ENCODE measurements at regions not wholly inside any gene's neighbourhood (a gene's known extent, or its start where the extent isn't known, plus 50 kb on each side); places are given as distances from the start of the nearest gene placed in this dataset.

DNA sequence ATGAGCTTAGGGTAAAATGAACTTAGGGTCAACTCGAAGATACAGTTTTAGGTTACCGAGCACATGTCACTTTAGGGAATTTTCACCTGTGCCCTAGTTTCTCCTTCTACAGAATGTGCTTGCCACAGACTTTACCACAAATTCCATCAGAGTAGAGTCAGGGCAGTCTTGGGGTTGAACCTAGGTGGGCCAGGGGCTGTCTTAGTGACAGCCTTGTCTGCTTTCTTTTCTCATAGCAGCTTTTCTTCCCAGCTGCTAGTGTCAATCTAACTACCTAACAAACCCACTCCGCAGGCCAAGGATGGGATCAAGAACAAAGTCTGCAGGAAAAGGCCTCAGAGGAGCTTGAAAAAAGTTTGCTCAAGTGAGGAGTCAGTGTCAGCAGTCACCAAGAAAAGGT is 458.1 kb upstream of the CDH18 start:
- Mint-ChIP-seq H3K4me3 (no peak overlapping the region), H3K4me1 (ENCODE audit: low read depth) (no peaks in the 10 kb centered on the region), H3K9me3 (peaks cover 11% of the 10 kb centered on the region), H3K36me3 (ENCODE audit: low read depth) (no peaks in the 10 kb centered on the region), H3K27me3 (no peaks in the 10 kb centered on the region), H3K27ac (no peak overlapping the region)
- TF ChIP-seq, protein P1, sequence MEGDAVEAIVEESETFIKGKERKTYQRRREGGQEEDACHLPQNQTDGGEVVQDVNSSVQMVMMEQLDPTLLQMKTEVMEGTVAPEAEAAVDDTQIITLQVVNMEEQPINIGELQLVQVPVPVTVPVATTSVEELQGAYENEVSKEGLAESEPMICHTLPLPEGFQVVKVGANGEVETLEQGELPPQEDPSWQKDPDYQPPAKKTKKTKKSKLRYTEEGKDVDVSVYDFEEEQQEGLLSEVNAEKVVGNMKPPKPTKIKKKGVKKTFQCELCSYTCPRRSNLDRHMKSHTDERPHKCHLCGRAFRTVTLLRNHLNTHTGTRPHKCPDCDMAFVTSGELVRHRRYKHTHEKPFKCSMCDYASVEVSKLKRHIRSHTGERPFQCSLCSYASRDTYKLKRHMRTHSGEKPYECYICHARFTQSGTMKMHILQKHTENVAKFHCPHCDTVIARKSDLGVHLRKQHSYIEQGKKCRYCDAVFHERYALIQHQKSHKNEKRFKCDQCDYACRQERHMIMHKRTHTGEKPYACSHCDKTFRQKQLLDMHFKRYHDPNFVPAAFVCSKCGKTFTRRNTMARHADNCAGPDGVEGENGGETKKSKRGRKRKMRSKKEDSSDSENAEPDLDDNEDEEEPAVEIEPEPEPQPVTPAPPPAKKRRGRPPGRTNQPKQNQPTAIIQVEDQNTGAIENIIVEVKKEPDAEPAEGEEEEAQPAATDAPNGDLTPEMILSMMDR (IDR thresholded peaks at IDR 0.05) = no peak
- Histone ChIP-seq H3K4me1 (ENCODE audit: insufficient read depth, low read length) (no peaks in the 10 kb centered on the region), H3K27ac (ENCODE audit: low read depth in 1 of 2, low read length in 2 of 2) (no peak overlapping the region), H3K9me3 (ENCODE audit: control insufficient read depth in 1 of 2, insufficient read depth in 1 of 2, low read length in 2 of 2) (peaks cover 0 to 6% of the 10 kb centered on the region in 2 experiments), H3K4me3 (ENCODE audit: low read length) (no peak overlapping the region), H3K27me3 (ENCODE audit: control insufficient read depth in 1 of 2, insufficient read depth in 2 of 2, low read length in 2 of 2) (no peaks in the 10 kb centered on the region), H3K36me3 (ENCODE audit: insufficient read depth, low read length) (no peaks in the 10 kb centered on the region)
- ChIA-PET POLR2A (no interaction called here), CTCF (no interaction called here)
- intact Hi-C loops (cut with DNase I, micrococcal nuclease) = no loop called here
- ATAC-seq (ENCODE audit: poor library complexity) (no peak), DNase-seq (no peak)

DNA sequence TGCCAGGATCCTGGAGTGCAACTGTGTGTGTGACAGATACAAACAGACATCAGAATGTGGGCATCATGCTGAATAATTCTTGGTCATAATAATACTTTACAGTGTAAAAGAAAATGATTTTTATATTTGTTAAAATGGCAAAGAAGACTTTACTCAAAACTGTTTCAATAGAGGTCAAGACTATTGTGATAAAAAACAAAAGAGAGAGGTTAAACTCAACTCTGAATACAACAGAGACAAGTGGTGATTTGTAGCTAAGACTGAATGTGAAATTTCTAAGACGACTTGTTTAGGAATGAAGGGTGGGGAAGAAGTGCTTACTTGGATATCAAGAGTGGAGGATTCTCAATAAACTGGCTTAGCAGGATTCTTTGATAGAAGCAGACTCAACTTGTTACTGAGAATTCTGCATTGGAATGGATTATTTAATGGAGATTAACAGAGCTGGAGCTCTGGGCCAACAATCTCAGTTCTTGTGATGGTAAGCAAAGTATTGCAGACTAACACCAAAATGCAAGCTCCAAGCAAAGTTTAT is 457.4 kb upstream of the CDH18 start:
- TF ChIP-seq, protein P1 (IDR thresholded peaks at IDR 0.05) = no peak
- ATAC-seq (ENCODE audit: poor library complexity) = no peak
- H3K27ac Mint-ChIP-seq = no peak overlapping the region
- H3K4me1 Mint-ChIP-seq (ENCODE audit: low read depth) = no peaks in the 10 kb centered on the region
- Histone ChIP-seq H3K27ac (ENCODE audit: low read depth in 1 of 2, low read length in 2 of 2) (no peak overlapping the region), H3K4me3 (ENCODE audit: low read length) (no peak overlapping the region), H3K9me3 (ENCODE audit: control insufficient read depth in 1 of 2, insufficient read depth in 1 of 2, low read length in 2 of 2) (peaks cover 0 to 6% of the 10 kb centered on the region in 2 experiments), H3K27me3 (ENCODE audit: control insufficient read depth in 1 of 2, insufficient read depth in 2 of 2, low read length in 2 of 2) (no peaks in the 10 kb centered on the region), H3K4me1 (ENCODE audit: insufficient read depth, low read length) (no peaks in the 10 kb centered on the region), H3K36me3 (ENCODE audit: insufficient read depth, low read length) (no peaks in the 10 kb centered on the region)
- H3K36me3 Mint-ChIP-seq (ENCODE audit: low read depth) = no peaks in the 10 kb centered on the region
- H3K9me3 Mint-ChIP-seq = peaks cover 10% of the 10 kb centered on the region
- no peak overlapping the region for H3K4me3 Mint-ChIP-seq
- ChIA-PET CTCF (no interaction called here), POLR2A (no interaction called here)
- intact Hi-C loops (cut with DNase I, micrococcal nuclease) = no loop called here
- DNase-seq = no peak
- H3K27me3 Mint-ChIP-seq = no peaks in the 10 kb centered on the region

DNA sequence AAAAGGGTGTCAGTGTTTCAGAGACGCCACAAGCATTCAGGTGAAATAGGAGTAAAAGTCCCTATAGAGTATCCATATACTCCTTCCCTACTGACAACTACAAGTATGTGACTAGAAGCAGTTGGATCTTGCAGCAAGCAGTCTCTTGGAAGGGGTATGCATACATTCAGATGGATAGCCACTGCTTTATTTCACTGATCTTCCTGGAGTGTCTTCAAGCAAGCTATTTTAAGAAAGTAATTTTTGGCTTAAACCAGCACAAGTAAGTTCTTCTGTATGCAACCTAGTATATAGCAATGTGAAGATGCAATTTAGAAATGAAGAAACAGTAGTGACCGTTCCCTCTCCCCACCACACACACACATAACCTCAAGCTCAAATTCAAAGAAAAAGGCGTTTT is 446.8 kb upstream of the CDH18 start:
- Mint-ChIP-seq H3K4me1 (ENCODE audit: low read depth) (no peaks in the 10 kb centered on the region), H3K4me3 (no peak overlapping the region), H3K36me3 (ENCODE audit: low read depth) (no peaks in the 10 kb centered on the region), H3K27me3 (no peaks in the 10 kb centered on the region), H3K27ac (no peak overlapping the region), H3K9me3 (peaks cover 6% of the 10 kb centered on the region)
- Histone ChIP-seq H3K27ac (ENCODE audit: low read depth in 1 of 2, low read length in 2 of 2) (no peak overlapping the region), H3K27me3 (ENCODE audit: control insufficient read depth in 1 of 2, insufficient read depth in 2 of 2, low read length in 2 of 2) (no peaks in the 10 kb centered on the region), H3K9me3 (ENCODE audit: control insufficient read depth in 1 of 2, insufficient read depth in 1 of 2, low read length in 2 of 2) (no peaks in the 10 kb centered on the region), H3K4me3 (ENCODE audit: low read length) (no peak overlapping the region), H3K36me3 (ENCODE audit: insufficient read depth, low read length) (no peaks in the 10 kb centered on the region), H3K4me1 (ENCODE audit: insufficient read depth, low read length) (no peaks in the 10 kb centered on the region)
- POLR2A ChIA-PET = no interaction called here
- DNase-seq (no peak), ATAC-seq (ENCODE audit: poor library complexity) (no peak)
- CTCF ChIA-PET = no interaction called here
- TF ChIP-seq, protein P1 (IDR thresholded peaks at IDR 0.05) = no peak
- intact Hi-C loops (cut with DNase I, micrococcal nuclease) = no loop called here
